HL-60 (cell line): ENCODE measurements at regions not wholly inside any gene's neighbourhood (a gene's known extent, or its start where the extent isn't known, plus 50 kb on each side); places are given as distances from the start of the nearest gene placed in this dataset.

ENCODE experiments used
- DNase-seq, 2 experiments: peaks; one replicate each; pipeline ENCODE4 v3.0.0-alpha.2; 2010 to 2020; ENCODE audit warnings: low read depth in 1 of 2, low spot score in 1 of 2
- H3K27ac ChIP-seq: fragments of 250-450 bp; sonication (Bioruptor Pico); replicated peaks from 2 replicates; pipeline ENCODE4 v1.5.1; 2020; ENCODE audit warnings: mild to moderate bottlenecking, moderate library complexity
- H3K27me3 ChIP-seq: fragments of 250-450 bp; sonication (Bioruptor Pico); 2 replicates; pipeline ENCODE4 v1.5.1; 2021; ENCODE audit warnings: mild to moderate bottlenecking, moderate library complexity; ENCODE audit not compliant: insufficient read depth, poor library complexity, severe bottlenecking
- H3K4me3 ChIP-seq: replicated peaks from 2 replicates; pipeline ENCODE4 v1.5.1; 2011; ENCODE audit warnings: mild to moderate bottlenecking, control low read depth, low read length; ENCODE audit not compliant: insufficient read depth
- GABPA ChIP-seq: IDR thresholded peaks from 2 replicates; pipeline ENCODE4 v1.6.1; 2012; ENCODE audit warnings: low read depth
- POLR2AphosphoS5 ChIP-seq: IDR thresholded peaks from 2 replicates; pipeline ENCODE4 v1.6.1; 2012; ENCODE audit warnings: low read depth
- SPI1 ChIP-seq: IDR thresholded peaks from 2 replicates; pipeline ENCODE4 v1.6.1; 2012; ENCODE audit warnings: low read depth, mild to moderate bottlenecking, borderline replicate concordance
- TF ChIP-seq, protein P1 (sequence below): IDR thresholded peaks from one replicate; pipeline ENCODE4 v1.5.1; 2011; ENCODE audit warnings: low read length, control low read depth, inconsistent platforms; ENCODE audit not compliant: insufficient read depth
- TF ChIP-seq, protein P2 (sequence below): IDR thresholded peaks from 2 replicates; pipeline ENCODE4 v1.6.1; 2012; ENCODE audit warnings: low read depth; ENCODE audit not compliant: insufficient replicate concordance

GRCh38 chr15:58277333-58277732 is 139.2 kb downstream of the AQP9 start:
- DNase-seq: no peak
- TF ChIP-seq, protein P1, sequence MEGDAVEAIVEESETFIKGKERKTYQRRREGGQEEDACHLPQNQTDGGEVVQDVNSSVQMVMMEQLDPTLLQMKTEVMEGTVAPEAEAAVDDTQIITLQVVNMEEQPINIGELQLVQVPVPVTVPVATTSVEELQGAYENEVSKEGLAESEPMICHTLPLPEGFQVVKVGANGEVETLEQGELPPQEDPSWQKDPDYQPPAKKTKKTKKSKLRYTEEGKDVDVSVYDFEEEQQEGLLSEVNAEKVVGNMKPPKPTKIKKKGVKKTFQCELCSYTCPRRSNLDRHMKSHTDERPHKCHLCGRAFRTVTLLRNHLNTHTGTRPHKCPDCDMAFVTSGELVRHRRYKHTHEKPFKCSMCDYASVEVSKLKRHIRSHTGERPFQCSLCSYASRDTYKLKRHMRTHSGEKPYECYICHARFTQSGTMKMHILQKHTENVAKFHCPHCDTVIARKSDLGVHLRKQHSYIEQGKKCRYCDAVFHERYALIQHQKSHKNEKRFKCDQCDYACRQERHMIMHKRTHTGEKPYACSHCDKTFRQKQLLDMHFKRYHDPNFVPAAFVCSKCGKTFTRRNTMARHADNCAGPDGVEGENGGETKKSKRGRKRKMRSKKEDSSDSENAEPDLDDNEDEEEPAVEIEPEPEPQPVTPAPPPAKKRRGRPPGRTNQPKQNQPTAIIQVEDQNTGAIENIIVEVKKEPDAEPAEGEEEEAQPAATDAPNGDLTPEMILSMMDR: no peak
- TF ChIP-seq SPI1 (no peak), POLR2AphosphoS5 (no peak)
- Histone ChIP-seq H3K27ac (no peak overlapping the region), H3K4me3 (no peak overlapping the region), H3K27me3 (no peaks in the 10 kb centered on the region)

GRCh38 chr15:58279106-58279505 is 140.9 kb downstream of the AQP9 start:
- no peaks in the 10 kb centered on the region for H3K27me3 ChIP-seq
- TF ChIP-seq, protein P2, sequence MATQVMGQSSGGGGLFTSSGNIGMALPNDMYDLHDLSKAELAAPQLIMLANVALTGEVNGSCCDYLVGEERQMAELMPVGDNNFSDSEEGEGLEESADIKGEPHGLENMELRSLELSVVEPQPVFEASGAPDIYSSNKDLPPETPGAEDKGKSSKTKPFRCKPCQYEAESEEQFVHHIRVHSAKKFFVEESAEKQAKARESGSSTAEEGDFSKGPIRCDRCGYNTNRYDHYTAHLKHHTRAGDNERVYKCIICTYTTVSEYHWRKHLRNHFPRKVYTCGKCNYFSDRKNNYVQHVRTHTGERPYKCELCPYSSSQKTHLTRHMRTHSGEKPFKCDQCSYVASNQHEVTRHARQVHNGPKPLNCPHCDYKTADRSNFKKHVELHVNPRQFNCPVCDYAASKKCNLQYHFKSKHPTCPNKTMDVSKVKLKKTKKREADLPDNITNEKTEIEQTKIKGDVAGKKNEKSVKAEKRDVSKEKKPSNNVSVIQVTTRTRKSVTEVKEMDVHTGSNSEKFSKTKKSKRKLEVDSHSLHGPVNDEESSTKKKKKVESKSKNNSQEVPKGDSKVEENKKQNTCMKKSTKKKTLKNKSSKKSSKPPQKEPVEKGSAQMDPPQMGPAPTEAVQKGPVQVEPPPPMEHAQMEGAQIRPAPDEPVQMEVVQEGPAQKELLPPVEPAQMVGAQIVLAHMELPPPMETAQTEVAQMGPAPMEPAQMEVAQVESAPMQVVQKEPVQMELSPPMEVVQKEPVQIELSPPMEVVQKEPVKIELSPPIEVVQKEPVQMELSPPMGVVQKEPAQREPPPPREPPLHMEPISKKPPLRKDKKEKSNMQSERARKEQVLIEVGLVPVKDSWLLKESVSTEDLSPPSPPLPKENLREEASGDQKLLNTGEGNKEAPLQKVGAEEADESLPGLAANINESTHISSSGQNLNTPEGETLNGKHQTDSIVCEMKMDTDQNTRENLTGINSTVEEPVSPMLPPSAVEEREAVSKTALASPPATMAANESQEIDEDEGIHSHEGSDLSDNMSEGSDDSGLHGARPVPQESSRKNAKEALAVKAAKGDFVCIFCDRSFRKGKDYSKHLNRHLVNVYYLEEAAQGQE: no peak
- TF ChIP-seq SPI1: no peak
- no peak for TF ChIP-seq POLR2AphosphoS5
- TF ChIP-seq GABPA: no peak
- TF ChIP-seq, protein P1: no peak
- H3K27ac ChIP-seq: no peak overlapping the region
- H3K4me3 ChIP-seq: no peak overlapping the region
- no peak for DNase-seq

DNA sequence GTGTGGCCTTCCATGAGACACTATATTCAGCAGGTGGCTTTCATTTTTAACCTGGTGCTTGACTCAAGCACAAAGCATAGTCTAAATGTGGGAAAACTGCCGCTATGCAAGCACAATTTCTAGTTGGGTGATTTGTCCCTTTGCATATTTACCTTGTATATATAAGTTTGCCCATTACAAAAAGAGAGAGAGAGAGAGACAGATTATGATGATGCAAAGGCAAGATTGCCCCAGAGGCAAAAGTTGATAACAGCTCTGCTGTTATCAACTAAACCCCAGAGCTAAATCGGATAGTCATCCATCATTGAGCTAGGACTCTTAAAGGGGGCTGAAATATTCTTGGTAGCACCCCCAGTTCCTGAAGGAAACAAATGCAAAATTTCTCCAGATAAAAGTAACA is 141.5 kb downstream of the AQP9 start:
- DNase-seq: no peak
- TF ChIP-seq, protein P2: no peak
- TF ChIP-seq POLR2AphosphoS5 (no peak), SPI1 (no peak), GABPA (no peak)
- TF ChIP-seq, protein P1: no peak
- H3K4me3 ChIP-seq: no peak overlapping the region
- no peak overlapping the region for H3K27ac ChIP-seq
- H3K27me3 ChIP-seq: no peaks in the 10 kb centered on the region

GRCh38 chr15:58282060-58282708 is 144.0 kb downstream of the AQP9 start:
- TF ChIP-seq GABPA (no peak), SPI1 (no peak), POLR2AphosphoS5 (no peak)
- TF ChIP-seq, protein P2: no peak
- TF ChIP-seq, protein P1: no peak
- Histone ChIP-seq H3K4me3 (no peak overlapping the region), H3K27ac (no peak overlapping the region), H3K27me3 (no peaks in the 10 kb centered on the region)
- peak in 1 of 2 experiments; percentile 20 for DNase-seq
